ENCODE measurements at regions not wholly inside any gene's neighbourhood (a gene's known extent, or its start where the extent isn't known, plus 50 kb on each side); places are given as distances from the start of the nearest gene placed in this dataset.

- no peaks in the 10 kb centered on the region for H3F3A ChIP-seq (ENCODE audit: control insufficient read depth, insufficient read depth)
- H3K9me3 ChIP-seq (ENCODE audit: control insufficient read depth, insufficient read depth, low read length): no peaks in the 10 kb centered on the region
- H3K4me2 ChIP-seq (ENCODE audit: low read length): no peak overlapping the region
- no peaks in the 10 kb centered on the region for H3K27me3 ChIP-seq (ENCODE audit: control insufficient read depth, low read length)
- H3K4me3 ChIP-seq (ENCODE audit: low read length): no peak overlapping the region
- H3K4me1 ChIP-seq (ENCODE audit: control insufficient read depth, low read length): no peaks in the 10 kb centered on the region
- H3K27ac ChIP-seq (ENCODE audit: low read depth, low read length): no peak overlapping the region
- no peaks in the 10 kb centered on the region for H3K9me2 ChIP-seq (replicated peaks; ENCODE audit: control insufficient read depth, low read length)
- TF ChIP-seq EZH2phosphoT487 (IDR thresholded peaks at IDR 0.05; ENCODE audit: borderline replicate concordance, low read length) (no peak), CTCF (IDR thresholded peaks at IDR 0.05; ENCODE audit: low read depth, low read length, poor library complexity, severe bottlenecking) (no peak)
- H3K79me2 ChIP-seq (ENCODE audit: control insufficient read depth, low read length): no peaks in the 10 kb centered on the region
- no peaks in the 10 kb centered on the region for H3K36me3 ChIP-seq (ENCODE audit: control insufficient read depth, low read length)
- H4K20me1 ChIP-seq (ENCODE audit: control insufficient read depth, insufficient read depth, low read depth, low read length): no peaks in the 10 kb centered on the region
Observed at GRCh38 chr4:23602720-23603119, 287.1 kb downstream of the PPARGC1A start.

- TF ChIP-seq CTCF (IDR thresholded peaks at IDR 0.05; ENCODE audit: low read depth, low read length, poor library complexity, severe bottlenecking): no peak
- no peak for TF ChIP-seq EZH2phosphoT487 (IDR thresholded peaks at IDR 0.05; ENCODE audit: borderline replicate concordance, low read length)
- no peaks in the 10 kb centered on the region; the same call in 1 of the 2 replicates for H3K9me3 ChIP-seq (ENCODE audit: control insufficient read depth, insufficient read depth, low read length)
Observed at GRCh38 chr4:23594125-23594524, 295.7 kb downstream of the PPARGC1A start.

GRCh38 chr4:23590431-23590830, 299.4 kb downstream of the PPARGC1A start:
- Histone ChIP-seq H3K36me3 (ENCODE audit: control insufficient read depth, low read length) (no peaks in the 10 kb centered on the region), H3K4me2 (ENCODE audit: low read length) (no peak overlapping the region), H3K9me3 (ENCODE audit: control insufficient read depth, insufficient read depth, low read length) (no peaks in the 10 kb centered on the region; the same call in 1 of the 2 replicates), H3K79me2 (ENCODE audit: control insufficient read depth, low read length) (no peaks in the 10 kb centered on the region), H3K27me3 (ENCODE audit: control insufficient read depth, low read length) (no peaks in the 10 kb centered on the region), H3K27ac (ENCODE audit: low read depth, low read length) (no peak overlapping the region), H4K20me1 (ENCODE audit: control insufficient read depth, insufficient read depth, low read depth, low read length) (no peaks in the 10 kb centered on the region), H3K9me2 (replicated peaks; ENCODE audit: control insufficient read depth, low read length) (no peaks in the 10 kb centered on the region), H3K4me1 (ENCODE audit: control insufficient read depth, low read length) (no peaks in the 10 kb centered on the region), H3K4me3 (ENCODE audit: low read length) (no peak overlapping the region), H3F3A (ENCODE audit: control insufficient read depth, insufficient read depth) (no peaks in the 10 kb centered on the region)
- TF ChIP-seq EZH2phosphoT487 (IDR thresholded peaks at IDR 0.05; ENCODE audit: borderline replicate concordance, low read length) (no peak), CTCF (IDR thresholded peaks at IDR 0.05; ENCODE audit: low read depth, low read length, poor library complexity, severe bottlenecking) (no peak)

More at GRCh38 chr4:23594125-23594524, 295.7 kb downstream of the PPARGC1A start:
- no peaks in the 10 kb centered on the region for H3F3A ChIP-seq (ENCODE audit: control insufficient read depth, insufficient read depth)
- no peaks in the 10 kb centered on the region for H3K79me2 ChIP-seq (ENCODE audit: control insufficient read depth, low read length)
- H3K27ac ChIP-seq (ENCODE audit: low read depth, low read length): no peak overlapping the region
- no peaks in the 10 kb centered on the region for H3K4me1 ChIP-seq (ENCODE audit: control insufficient read depth, low read length)
- no peaks in the 10 kb centered on the region for H3K36me3 ChIP-seq (ENCODE audit: control insufficient read depth, low read length)
- no peak overlapping the region for H3K4me2 ChIP-seq (ENCODE audit: low read length)
- no peaks in the 10 kb centered on the region for H3K9me2 ChIP-seq (replicated peaks; ENCODE audit: control insufficient read depth, low read length)
- H4K20me1 ChIP-seq (ENCODE audit: control insufficient read depth, insufficient read depth, low read depth, low read length): no peaks in the 10 kb centered on the region
- H3K27me3 ChIP-seq (ENCODE audit: control insufficient read depth, low read length): no peaks in the 10 kb centered on the region
- H3K4me3 ChIP-seq (ENCODE audit: low read length): no peak overlapping the region
